Vagina (tissue), 2 donors: ENCODE measurements at regions not wholly inside any gene's neighbourhood (a gene's known extent, or its start where the extent isn't known, plus 50 kb on each side); places are given as distances from the start of the nearest gene placed in this dataset.

ENCODE experiments used
- DNase-seq, 2 donors: peaks; one replicate each; pipeline ENCODE4 v3.0.0-alpha.2; 2017; ENCODE audit errors: extremely low spot score in 2 of 2
- H3K27ac ChIP-seq: fragments of 200-600 bp; sonication (generic); one replicate; pipeline ENCODE4 v1.5.1; 2019
- H3K27me3 ChIP-seq: fragments of 200-600 bp; sonication (generic); one replicate; pipeline ENCODE4 v1.5.1; 2019
- H3K36me3 ChIP-seq, 2 donors: fragments of 200-600 bp; sonication (generic); one replicate each; pipeline ENCODE4 v1.5.1; 2017 to 2019
- H3K4me1 ChIP-seq: fragments of 200-600 bp; sonication (generic); one replicate; pipeline ENCODE4 v1.5.1; 2019
- H3K4me3 ChIP-seq, 2 donors: fragments of 200-600 bp; sonication (generic); 1 replicate in 1 of 2; 2 replicates in 1 of 2; pipeline ENCODE4 v1.5.1; 2016 to 2019
- H3K9me3 ChIP-seq: fragments of 200-600 bp; sonication (generic); one replicate; pipeline ENCODE4 v1.5.1; 2019
- POLR2A ChIP-seq, 2 donors: fragments of 450-650 bp; IDR thresholded peaks; one replicate each; pipeline ENCODE4 v1.6.1; 2017; ENCODE audit warnings: antibody characterized with exemption in 2 of 2, mild to moderate bottlenecking in 2 of 2, moderate library complexity in 2 of 2
- POLR2AphosphoS5 ChIP-seq, 2 donors: sonication (generic); formaldehyde crosslinking; IDR thresholded peaks; one replicate each; pipeline ENCODE4 v1.9.0; 2017; ENCODE audit warnings: antibody characterized with exemption in 2 of 2, mild to moderate bottlenecking in 2 of 2, low read depth in 1 of 2; ENCODE audit not compliant: insufficient read depth in 1 of 2
- intact Hi-C: fragments of 100-400 bp; cut with DNase I; formaldehyde crosslinking; loops from one replicate; pipeline ENCODE4 v1.15.1; 2023
- TF ChIP-seq, protein P1 (sequence below), 3 experiments: fragments of 450-650 bp in 2 of 3; fragments of 200-600 bp in 1 of 3; sonication (generic) in 1 of 3; IDR thresholded peaks; one replicate each; pipeline ENCODE4 v1.5.1; 2017 to 2019; ENCODE audit warnings: antibody characterized with exemption in 3 of 3, mild to moderate bottlenecking in 2 of 3, moderate library complexity in 2 of 3

- Histone ChIP-seq H3K4me1 (no peaks in the 10 kb centered on the region), H3K9me3 (no peaks in the 10 kb centered on the region), H3K27me3 (no peaks in the 10 kb centered on the region), H3K36me3 (no peaks in the 10 kb centered on the region), H3K4me3 (no peak overlapping the region), H3K27ac (no peak overlapping the region)
- TF ChIP-seq, protein P1, sequence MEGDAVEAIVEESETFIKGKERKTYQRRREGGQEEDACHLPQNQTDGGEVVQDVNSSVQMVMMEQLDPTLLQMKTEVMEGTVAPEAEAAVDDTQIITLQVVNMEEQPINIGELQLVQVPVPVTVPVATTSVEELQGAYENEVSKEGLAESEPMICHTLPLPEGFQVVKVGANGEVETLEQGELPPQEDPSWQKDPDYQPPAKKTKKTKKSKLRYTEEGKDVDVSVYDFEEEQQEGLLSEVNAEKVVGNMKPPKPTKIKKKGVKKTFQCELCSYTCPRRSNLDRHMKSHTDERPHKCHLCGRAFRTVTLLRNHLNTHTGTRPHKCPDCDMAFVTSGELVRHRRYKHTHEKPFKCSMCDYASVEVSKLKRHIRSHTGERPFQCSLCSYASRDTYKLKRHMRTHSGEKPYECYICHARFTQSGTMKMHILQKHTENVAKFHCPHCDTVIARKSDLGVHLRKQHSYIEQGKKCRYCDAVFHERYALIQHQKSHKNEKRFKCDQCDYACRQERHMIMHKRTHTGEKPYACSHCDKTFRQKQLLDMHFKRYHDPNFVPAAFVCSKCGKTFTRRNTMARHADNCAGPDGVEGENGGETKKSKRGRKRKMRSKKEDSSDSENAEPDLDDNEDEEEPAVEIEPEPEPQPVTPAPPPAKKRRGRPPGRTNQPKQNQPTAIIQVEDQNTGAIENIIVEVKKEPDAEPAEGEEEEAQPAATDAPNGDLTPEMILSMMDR (IDR thresholded peaks at IDR 0.05): no peak
- TF ChIP-seq POLR2A (IDR thresholded peaks at IDR 0.05) (no peak), POLR2AphosphoS5 (IDR thresholded peaks at IDR 0.05; ENCODE audit: insufficient read depth in 1 of 2, low read depth in 1 of 2) (no peak)
- intact Hi-C loops: no loop called here
- DNase-seq: no peak
Measured at GRCh38 chr2:6294791-6295190, 570.9 kb downstream of the CMPK2 start.

- Histone ChIP-seq H3K4me1 (no peaks in the 10 kb centered on the region), H3K27ac (no peak overlapping the region), H3K27me3 (no peaks in the 10 kb centered on the region), H3K9me3 (no peaks in the 10 kb centered on the region), H3K4me3 (no peak overlapping the region), H3K36me3 (no peaks in the 10 kb centered on the region)
- TF ChIP-seq, protein P1 (IDR thresholded peaks at IDR 0.05): no peak
- TF ChIP-seq POLR2AphosphoS5 (IDR thresholded peaks at IDR 0.05; ENCODE audit: insufficient read depth in 1 of 2, low read depth in 1 of 2) (no peak), POLR2A (IDR thresholded peaks at IDR 0.05) (no peak)
- no peak for DNase-seq
- intact Hi-C loops: no loop called here
Measured at GRCh38 chr2:6297238-6297637, 568.5 kb downstream of the CMPK2 start.

- H3K27ac ChIP-seq: no peak overlapping the region
Measured at GRCh38 chr2:6301426-6301825, 564.3 kb downstream of the CMPK2 start.

DNA sequence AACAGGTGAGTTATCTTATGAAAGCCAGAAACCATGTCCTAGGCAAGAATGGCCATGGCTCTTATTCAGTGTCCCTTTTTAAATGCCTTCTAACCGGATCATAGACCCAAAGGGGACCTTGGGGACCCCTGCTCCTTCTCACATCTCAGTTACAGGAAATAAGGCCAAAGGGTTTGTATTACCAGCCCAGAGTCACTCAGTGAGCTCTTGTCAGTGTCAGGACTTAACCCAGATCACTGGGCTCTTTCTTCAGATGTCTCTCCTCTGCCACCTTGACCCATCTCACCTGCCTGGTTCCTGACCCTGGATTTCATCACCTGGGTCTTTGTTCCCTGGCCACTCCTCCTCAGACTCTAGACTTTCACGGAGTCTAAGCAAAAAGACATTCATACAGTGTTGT, 556.7 kb downstream of the CMPK2 start:
- Histone ChIP-seq H3K36me3 (no peaks in the 10 kb centered on the region), H3K9me3 (no peaks in the 10 kb centered on the region), H3K27ac (no peak overlapping the region), H3K4me3 (no peak overlapping the region), H3K27me3 (no peaks in the 10 kb centered on the region), H3K4me1 (no peaks in the 10 kb centered on the region)
- no peak for DNase-seq
- intact Hi-C loops: no loop called here
- no peak for TF ChIP-seq POLR2AphosphoS5 (IDR thresholded peaks at IDR 0.05; ENCODE audit: insufficient read depth in 1 of 2, low read depth in 1 of 2)
- TF ChIP-seq, protein P1 (IDR thresholded peaks at IDR 0.05): no peak
- TF ChIP-seq POLR2A (IDR thresholded peaks at IDR 0.05): no peak

More at GRCh38 chr2:6301426-6301825, 564.3 kb downstream of the CMPK2 start:
- Histone ChIP-seq H3K9me3 (no peaks in the 10 kb centered on the region), H3K27me3 (no peaks in the 10 kb centered on the region), H3K4me1 (no peaks in the 10 kb centered on the region), H3K36me3 (no peaks in the 10 kb centered on the region), H3K4me3 (no peak overlapping the region)
- DNase-seq: no peak
- TF ChIP-seq, protein P1 (IDR thresholded peaks at IDR 0.05): no peak
- no peak for TF ChIP-seq POLR2A (IDR thresholded peaks at IDR 0.05)
- TF ChIP-seq POLR2AphosphoS5 (IDR thresholded peaks at IDR 0.05; ENCODE audit: insufficient read depth in 1 of 2, low read depth in 1 of 2): no peak
- intact Hi-C loops: no loop called here

DNA sequence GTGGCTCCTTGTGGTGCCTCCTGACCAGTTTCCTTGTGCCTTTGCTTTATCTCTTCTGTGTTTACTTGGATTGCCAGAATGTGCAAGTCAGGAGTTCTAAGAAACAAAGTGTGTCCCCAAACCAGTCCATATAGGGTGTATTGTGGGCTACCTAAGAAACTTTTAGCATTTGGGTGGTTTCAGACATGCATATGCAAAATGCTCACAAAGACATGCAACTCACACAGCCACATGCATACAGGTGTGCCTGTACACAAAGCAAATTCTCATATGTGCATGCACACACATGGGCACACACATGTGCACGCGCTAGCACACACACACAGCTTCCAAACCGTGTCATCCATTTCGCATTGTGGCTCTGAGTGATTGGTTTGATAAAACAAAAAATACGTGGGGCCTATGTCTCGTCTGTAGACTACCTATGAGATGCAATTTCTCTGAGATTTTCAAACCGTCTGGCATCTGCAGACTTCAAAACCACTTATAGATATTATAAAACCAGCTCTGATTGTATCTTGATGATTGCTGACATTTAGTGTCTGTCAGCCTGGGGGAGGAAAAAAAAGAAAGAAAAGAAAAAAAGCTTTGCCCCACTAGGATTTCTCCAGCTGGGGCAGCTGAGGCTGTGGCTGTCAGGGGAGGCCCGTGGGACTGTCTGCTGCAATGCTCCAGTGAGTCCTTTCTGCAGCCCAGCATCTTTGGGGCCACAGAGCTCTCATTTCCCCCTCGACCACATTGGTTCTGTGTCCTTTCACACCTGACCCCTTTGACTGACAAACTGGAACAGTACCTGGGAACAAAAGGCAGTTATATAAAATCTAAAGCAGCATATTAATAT, 556.1 kb downstream of the CMPK2 start:
- intact Hi-C loops: no loop called here
- no peak for DNase-seq

More for the DNA sequence above, 556.1 kb downstream of the CMPK2 start:
- Histone ChIP-seq H3K4me3 (no peak overlapping the region), H3K4me1 (no peaks in the 10 kb centered on the region), H3K9me3 (no peaks in the 10 kb centered on the region), H3K27me3 (no peaks in the 10 kb centered on the region), H3K36me3 (no peaks in the 10 kb centered on the region), H3K27ac (no peak overlapping the region)
- TF ChIP-seq POLR2AphosphoS5 (IDR thresholded peaks at IDR 0.05; ENCODE audit: insufficient read depth in 1 of 2, low read depth in 1 of 2) (no peak), POLR2A (IDR thresholded peaks at IDR 0.05) (no peak)
- TF ChIP-seq, protein P1 (IDR thresholded peaks at IDR 0.05): no peak
